PC-9 (cell line): ENCODE measurements at regions not wholly inside any gene's neighbourhood (a gene's known extent, or its start where the extent isn't known, plus 50 kb on each side); places are given as distances from the start of the nearest gene placed in this dataset.

ENCODE experiments used
- BruUV-seq: library from RNA; stranded (reverse); fragments of 400-500 nt; replicated peaks from 2 replicates; lab custom pipeline; 2021; lab: Mats Ljungman, UMichigan
- CTCF ChIA-PET: fragments of 300-600 bp; sonication (Branson Sonifier 250); formaldehyde crosslinking; loops from one replicate; lab custom pipeline; 2022; ENCODE audit warnings: antibody characterized with exemption; lab: Charles Lee
- POLR2A ChIA-PET: fragments of 300-600 bp; sonication (Branson Sonifier 250); formaldehyde crosslinking; loops from one replicate; lab custom pipeline; 2022; ENCODE audit warnings: antibody characterized with exemption; ENCODE audit not compliant: unreplicated experiment; lab: Charles Lee
- DNase-seq, 2 experiments: peaks; one replicate each; pipeline versions ENCODE4 v3.0.0 to v3.0.0-alpha.2; 2015 to 2022; ENCODE audit warnings: mixed read lengths in 1 of 2
- H2AFZ ChIP-seq: fragments of 200-600 bp; sonication (generic); 2 replicates; pipeline ENCODE4 v1.8.1; 2017; ENCODE audit warnings: antibody characterized with exemption
- H3F3A ChIP-seq: fragments of 200-600 bp; sonication (generic); 2 replicates; pipeline ENCODE4 v1.8.1; 2017; ENCODE audit warnings: antibody characterized with exemption, mild to moderate bottlenecking, low read depth; ENCODE audit not compliant: insufficient read depth
- H3K27ac ChIP-seq: fragments of 200-600 bp; sonication (generic); 2 replicates; pipeline ENCODE4 v1.6.1; 2016; ENCODE audit warnings: mixed run types
- H3K27me3 ChIP-seq: fragments of 200-600 bp; sonication (generic); 2 replicates; pipeline ENCODE4 v1.6.1; 2016; ENCODE audit warnings: low read depth, mixed run types; ENCODE audit not compliant: insufficient read depth
- H3K36me3 ChIP-seq: fragments of 200-600 bp; sonication (generic); 2 replicates; pipeline ENCODE4 v1.6.1; 2016; ENCODE audit warnings: low read depth, mixed run types
- H3K4me1 ChIP-seq: fragments of 200-600 bp; sonication (generic); replicated peaks from 2 replicates; pipeline ENCODE4 v1.6.1; 2016; ENCODE audit warnings: mixed run types; ENCODE audit not compliant: insufficient read depth
- H3K4me2 ChIP-seq: fragments of 200-600 bp; sonication (generic); 2 replicates; pipeline ENCODE4 v1.6.1; 2017; ENCODE audit warnings: mixed run types
- H3K4me3 ChIP-seq: fragments of 200-600 bp; sonication (generic); 2 replicates; pipeline ENCODE4 v1.6.1; 2016; ENCODE audit warnings: mixed run types
- H3K79me2 ChIP-seq: fragments of 200-600 bp; sonication (generic); 2 replicates; pipeline ENCODE4 v1.6.1; 2017; ENCODE audit warnings: low read depth, mixed run types
- H3K9me2 ChIP-seq: fragments of 200-600 bp; sonication (generic); 2 replicates; pipeline ENCODE4 v1.8.1; 2017; ENCODE audit warnings: mild to moderate bottlenecking; ENCODE audit not compliant: insufficient read depth
- H3K9me3 ChIP-seq: fragments of 200-600 bp; sonication (generic); 2 replicates; pipeline ENCODE4 v1.8.1; 2016; ENCODE audit warnings: low read depth; ENCODE audit not compliant: insufficient read depth
- H4K20me1 ChIP-seq: fragments of 200-600 bp; sonication (generic); 2 replicates; pipeline ENCODE4 v1.8.1; 2017; ENCODE audit not compliant: insufficient read depth
- EZH2 ChIP-seq: fragments of 200-600 bp; sonication (generic); IDR thresholded peaks from 2 replicates; pipeline ENCODE4 v1.8.0; 2017; ENCODE audit warnings: antibody characterized with exemption, low read depth
- intact Hi-C: fragments of 100-400 bp; cut with micrococcal nuclease; formaldehyde crosslinking; loops from one replicate; pipeline ENCODE4 v1.10.0; 2022; ENCODE audit not compliant: unreplicated experiment
- TF ChIP-seq, protein P1 (sequence below): fragments of 200-600 bp; sonication (generic); conservative IDR thresholded peaks from 2 replicates; pipeline ENCODE4 v1.6.1; 2017; ENCODE audit warnings: mixed run types, antibody characterized with exemption, mild to moderate bottlenecking, moderate library complexity

DNA sequence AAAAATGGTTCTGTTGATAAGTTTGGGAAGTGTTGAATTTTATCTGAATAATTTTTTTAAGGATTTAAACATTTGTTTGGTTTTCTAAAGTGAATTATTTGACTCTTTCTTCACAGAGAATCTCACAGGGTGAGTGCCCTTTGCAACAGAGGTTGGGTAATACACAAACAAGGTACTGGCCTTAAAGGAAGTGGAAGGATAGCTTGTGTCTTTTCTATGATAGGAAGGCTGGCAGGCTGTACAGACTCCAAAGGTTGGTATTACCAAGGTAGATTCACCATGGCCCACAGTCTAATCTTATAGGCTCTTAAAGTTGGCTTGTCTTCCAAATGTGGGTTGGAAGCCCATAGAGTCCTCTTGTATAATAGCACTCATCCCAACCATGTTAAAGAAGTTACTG, 311.5 kb downstream of the SV2B start:
- Histone ChIP-seq H3K79me2 (no peaks in the 10 kb centered on the region), H3F3A (no peaks in the 10 kb centered on the region), H3K4me1 (peaks cover 11% of the 10 kb centered on the region), H3K4me2 (no peak overlapping the region), H3K4me3 (no peak overlapping the region), H4K20me1 (no peaks in the 10 kb centered on the region), H2AFZ (no peak overlapping the region), H3K9me3 (no peaks in the 10 kb centered on the region), H3K27me3 (no peaks in the 10 kb centered on the region), H3K9me2 (no peaks in the 10 kb centered on the region; the same call in 1 of the 2 replicates), H3K36me3 (no peaks in the 10 kb centered on the region), H3K27ac (no peak overlapping the region)
- intact Hi-C loops: no loop called here
- POLR2A ChIA-PET: no interaction called here
- TF ChIP-seq, protein P1, sequence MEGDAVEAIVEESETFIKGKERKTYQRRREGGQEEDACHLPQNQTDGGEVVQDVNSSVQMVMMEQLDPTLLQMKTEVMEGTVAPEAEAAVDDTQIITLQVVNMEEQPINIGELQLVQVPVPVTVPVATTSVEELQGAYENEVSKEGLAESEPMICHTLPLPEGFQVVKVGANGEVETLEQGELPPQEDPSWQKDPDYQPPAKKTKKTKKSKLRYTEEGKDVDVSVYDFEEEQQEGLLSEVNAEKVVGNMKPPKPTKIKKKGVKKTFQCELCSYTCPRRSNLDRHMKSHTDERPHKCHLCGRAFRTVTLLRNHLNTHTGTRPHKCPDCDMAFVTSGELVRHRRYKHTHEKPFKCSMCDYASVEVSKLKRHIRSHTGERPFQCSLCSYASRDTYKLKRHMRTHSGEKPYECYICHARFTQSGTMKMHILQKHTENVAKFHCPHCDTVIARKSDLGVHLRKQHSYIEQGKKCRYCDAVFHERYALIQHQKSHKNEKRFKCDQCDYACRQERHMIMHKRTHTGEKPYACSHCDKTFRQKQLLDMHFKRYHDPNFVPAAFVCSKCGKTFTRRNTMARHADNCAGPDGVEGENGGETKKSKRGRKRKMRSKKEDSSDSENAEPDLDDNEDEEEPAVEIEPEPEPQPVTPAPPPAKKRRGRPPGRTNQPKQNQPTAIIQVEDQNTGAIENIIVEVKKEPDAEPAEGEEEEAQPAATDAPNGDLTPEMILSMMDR: no peak
- no peak for TF ChIP-seq EZH2
- CTCF ChIA-PET: no interaction called here
- no peak for DNase-seq
- no TSS peak for BruUV-seq

DNA sequence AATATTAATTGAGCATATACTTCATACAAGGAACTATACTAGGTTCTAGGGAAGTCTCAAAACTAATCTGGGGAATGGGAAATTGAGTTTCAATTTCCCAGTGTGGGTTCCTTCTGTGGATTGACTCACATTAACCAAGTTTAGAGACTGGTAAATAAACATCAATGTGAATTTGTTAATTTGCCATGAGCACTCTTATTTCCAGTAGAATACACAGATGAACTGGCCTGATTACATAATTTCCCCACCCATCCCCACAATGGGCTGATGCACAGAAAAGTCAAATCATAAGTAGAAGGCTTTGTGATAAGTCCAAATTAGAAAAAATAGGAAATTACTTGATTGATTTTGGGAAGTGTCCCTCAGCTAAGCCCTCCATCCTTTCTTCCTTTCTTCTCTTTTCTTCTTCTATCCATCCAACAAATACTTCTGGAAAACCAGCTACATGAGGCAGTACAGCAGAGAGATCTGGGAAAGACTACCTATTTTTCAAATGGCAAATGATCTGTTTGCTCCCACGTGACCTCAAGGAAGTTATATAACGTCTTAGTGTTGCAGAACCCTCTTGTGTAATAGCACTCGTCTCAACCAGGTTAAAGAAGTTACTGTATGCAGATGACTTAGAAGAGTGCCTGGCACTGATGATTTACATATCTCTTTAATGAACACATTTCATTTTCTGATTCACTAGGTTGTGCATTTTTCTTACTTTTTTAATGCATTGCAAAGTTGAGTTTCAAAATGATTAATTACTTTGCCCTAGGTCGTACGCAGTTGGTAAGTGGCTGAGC, 312.3 kb downstream of the SV2B start:
- H3F3A ChIP-seq: no peaks in the 10 kb centered on the region
- no peak overlapping the region for H3K27ac ChIP-seq
- H3K4me2 ChIP-seq: no peak overlapping the region
- intact Hi-C loops: no loop called here
- TF ChIP-seq, protein P1: no peak
- TF ChIP-seq EZH2: no peak
- peaks cover 6% of the 10 kb centered on the region for H3K4me1 ChIP-seq
- H3K9me2 ChIP-seq: no peaks in the 10 kb centered on the region; the same call in 1 of the 2 replicates
- no peaks in the 10 kb centered on the region for H3K9me3 ChIP-seq
- DNase-seq: no peak
- no peaks in the 10 kb centered on the region for H3K36me3 ChIP-seq
- no peaks in the 10 kb centered on the region for H3K27me3 ChIP-seq
- ChIA-PET CTCF (no interaction called here), POLR2A (interaction anchor here (0.5 kb wide), 1 partner anchor 10 kb away, joined by 3 read pairs; no protein-coding TSS in a partner anchor)
- H4K20me1 ChIP-seq: no peaks in the 10 kb centered on the region
- no TSS peak for BruUV-seq
- H2AFZ ChIP-seq: no peak overlapping the region
- H3K79me2 ChIP-seq: no peaks in the 10 kb centered on the region
- H3K4me3 ChIP-seq: no peak overlapping the region

DNA sequence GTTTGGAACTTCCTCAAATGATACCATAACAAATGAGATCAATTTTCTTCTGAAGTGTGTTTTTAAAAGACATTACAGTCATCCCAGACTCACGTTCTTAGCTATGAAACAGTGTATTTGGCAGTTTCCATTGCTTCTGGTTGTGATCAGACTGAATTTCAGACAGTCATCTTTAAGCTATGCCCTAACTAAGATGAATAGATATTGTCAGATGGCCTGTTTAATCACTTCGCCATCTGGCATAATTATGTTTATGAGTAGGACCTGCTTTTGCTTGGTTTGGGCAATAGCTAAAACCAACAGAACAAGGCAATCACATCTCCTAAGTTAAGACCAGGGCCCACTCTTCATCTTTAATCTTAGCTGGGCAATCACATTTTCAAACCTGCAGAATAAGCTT, 313.1 kb downstream of the SV2B start:
- H3F3A ChIP-seq: no peaks in the 10 kb centered on the region

More for the DNA sequence above, 313.1 kb downstream of the SV2B start:
- H2AFZ ChIP-seq: no peak overlapping the region
- H3K9me2 ChIP-seq: no peaks in the 10 kb centered on the region; the same call in 1 of the 2 replicates
- H3K27ac ChIP-seq: no peak overlapping the region
- no peak overlapping the region for H3K4me2 ChIP-seq
- no peaks in the 10 kb centered on the region for H3K4me1 ChIP-seq
- ChIA-PET CTCF (no interaction called here), POLR2A (interaction anchor here (0.5 kb wide), 1 partner anchor 9 kb away, joined by 3 read pairs; no protein-coding TSS in a partner anchor)
- H3K9me3 ChIP-seq: no peaks in the 10 kb centered on the region
- no peaks in the 10 kb centered on the region for H3K36me3 ChIP-seq
- TF ChIP-seq EZH2: no peak
- TF ChIP-seq, protein P1: no peak
- intact Hi-C loops: no loop called here
- no peak for DNase-seq
- BruUV-seq: no TSS peak
- H3K79me2 ChIP-seq: no peaks in the 10 kb centered on the region
- H4K20me1 ChIP-seq: no peaks in the 10 kb centered on the region
- H3K4me3 ChIP-seq: no peak overlapping the region
- H3K27me3 ChIP-seq: no peaks in the 10 kb centered on the region
